Stimulated activated CD8-positive, alpha-beta memory T cell treated with anti-CD3 and anti-CD28 coated beads, Interleukin-7, amount 100 ng/mL, for 24 hours (primary cell): ENCODE measurements at regions not wholly inside any gene's neighbourhood (a gene's known extent, or its start where the extent isn't known, plus 50 kb on each side); places are given as distances from the start of the nearest gene placed in this dataset.

Experiments used
- DNase-seq: peaks from one replicate; pipeline ENCODE4 v3.0.0-alpha.2; 2020; ENCODE audit warnings: low read depth

- DNase-seq, result no peak
Measured at GRCh38 chr5:89988998-89989655, 420.4 kb downstream of the CETN3 start.

- no peak for DNase-seq
Measured at GRCh38 chr5:89988129-89988810, 421.3 kb downstream of the CETN3 start.

GRCh38 chr5:89983216-89983615 lies 426.3 kb downstream of the CETN3 start:
- no peak for DNase-seq

GRCh38 chr5:89981878-89982773 lies 427.4 kb downstream of the CETN3 start:
- DNase-seq, result no peak

GRCh38 chr5:89981021-89981420 lies 428.5 kb downstream of the CETN3 start:
- no peak for DNase-seq

GRCh38 chr5:89973516-89973915 lies 436.0 kb downstream of the CETN3 start:
- no peak for DNase-seq

GRCh38 chr5:89972901-89973300 lies 436.7 kb downstream of the CETN3 start:
- DNase-seq, result no peak

GRCh38 chr5:89968958-89969381 lies 440.6 kb downstream of the CETN3 start:
- no peak for DNase-seq

- DNase-seq, result no peak
Measured at GRCh38 chr5:89967771-89968444, 441.6 kb downstream of the CETN3 start.

GRCh38 chr5:89956838-89957237 lies 452.7 kb downstream of the CETN3 start:
- no peak for DNase-seq

- DNase-seq, result no peak
Measured at GRCh38 chr5:89954916-89955315, 454.6 kb downstream of the CETN3 start.

- no peak for DNase-seq
Measured at GRCh38 chr5:89951876-89952275, 457.7 kb downstream of the CETN3 start.

GRCh38 chr5:89950234-89950633 lies 459.3 kb downstream of the CETN3 start:
- no peak for DNase-seq

GRCh38 chr5:89948977-89949376 lies 460.6 kb downstream of the CETN3 start:
- DNase-seq, result no peak

- no peak for DNase-seq
Measured at GRCh38 chr5:89946916-89947315, 462.6 kb downstream of the CETN3 start.

- DNase-seq, result no peak
Measured at GRCh38 chr5:89946508-89946907, 463.0 kb downstream of the CETN3 start.

- DNase-seq, result no peak
Measured at GRCh38 chr5:89942171-89942570, 467.4 kb downstream of the CETN3 start.

- DNase-seq, result no peak
Measured at GRCh38 chr5:89936576-89936975, 473.0 kb downstream of the CETN3 start.

- DNase-seq, result no peak
Measured at GRCh38 chr5:89934069-89934468, 475.5 kb downstream of the CETN3 start.

GRCh38 chr5:89932771-89933181 lies 476.8 kb downstream of the CETN3 start:
- DNase-seq, result no peak

GRCh38 chr5:89930591-89931392 lies 478.8 kb downstream of the CETN3 start:
- no peak for DNase-seq
